ENCODE measurements at regions not wholly inside any gene's neighbourhood (a gene's known extent, or its start where the extent isn't known, plus 50 kb on each side); places are given as distances from the start of the nearest gene placed in this dataset.

DNA sequence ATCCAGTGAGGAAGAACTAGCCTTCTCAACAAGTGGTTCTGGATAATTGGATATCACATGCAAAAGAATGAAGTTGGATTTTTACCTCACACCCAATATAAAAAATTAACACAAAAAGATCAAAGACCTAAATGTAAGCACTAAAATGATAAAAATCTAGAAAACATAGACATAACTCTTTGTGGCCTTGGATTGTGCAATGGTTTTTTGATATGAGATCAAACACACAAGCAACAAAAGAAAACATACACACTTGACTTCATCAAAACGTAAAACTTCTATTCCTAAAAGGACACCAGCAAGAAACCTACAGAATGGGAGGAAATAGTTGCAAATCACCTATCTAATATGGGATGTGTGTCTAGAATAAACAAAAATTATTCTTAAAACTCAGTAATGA is 54.1 kb upstream of the NFE2L2 start:
- H3K36me3 ChIP-seq (ENCODE audit: low read depth, missing control alignments) = no peaks in the 10 kb centered on the region
- DNase-seq = no peak
- H3K9me3 ChIP-seq = no peaks in the 10 kb centered on the region
- TF ChIP-seq, protein P1, sequence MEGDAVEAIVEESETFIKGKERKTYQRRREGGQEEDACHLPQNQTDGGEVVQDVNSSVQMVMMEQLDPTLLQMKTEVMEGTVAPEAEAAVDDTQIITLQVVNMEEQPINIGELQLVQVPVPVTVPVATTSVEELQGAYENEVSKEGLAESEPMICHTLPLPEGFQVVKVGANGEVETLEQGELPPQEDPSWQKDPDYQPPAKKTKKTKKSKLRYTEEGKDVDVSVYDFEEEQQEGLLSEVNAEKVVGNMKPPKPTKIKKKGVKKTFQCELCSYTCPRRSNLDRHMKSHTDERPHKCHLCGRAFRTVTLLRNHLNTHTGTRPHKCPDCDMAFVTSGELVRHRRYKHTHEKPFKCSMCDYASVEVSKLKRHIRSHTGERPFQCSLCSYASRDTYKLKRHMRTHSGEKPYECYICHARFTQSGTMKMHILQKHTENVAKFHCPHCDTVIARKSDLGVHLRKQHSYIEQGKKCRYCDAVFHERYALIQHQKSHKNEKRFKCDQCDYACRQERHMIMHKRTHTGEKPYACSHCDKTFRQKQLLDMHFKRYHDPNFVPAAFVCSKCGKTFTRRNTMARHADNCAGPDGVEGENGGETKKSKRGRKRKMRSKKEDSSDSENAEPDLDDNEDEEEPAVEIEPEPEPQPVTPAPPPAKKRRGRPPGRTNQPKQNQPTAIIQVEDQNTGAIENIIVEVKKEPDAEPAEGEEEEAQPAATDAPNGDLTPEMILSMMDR (IDR thresholded peaks at IDR 0.05) = no peak
- TF ChIP-seq POLR2A (IDR thresholded peaks at IDR 0.05) = no peak
- H3K27me3 ChIP-seq = no peaks in the 10 kb centered on the region
- intact Hi-C loops (cut with DNase I; ENCODE audit: low total_unique reads) = no loop called here
- H3K4me3 ChIP-seq = no peak overlapping the region
- WGBS, 2 donors = 82 to 97% methylated on average over 1 of the region's 1 CpG
- H3K27ac ChIP-seq = no peak overlapping the region
- H3K4me1 ChIP-seq = no peaks in the 10 kb centered on the region

DNA sequence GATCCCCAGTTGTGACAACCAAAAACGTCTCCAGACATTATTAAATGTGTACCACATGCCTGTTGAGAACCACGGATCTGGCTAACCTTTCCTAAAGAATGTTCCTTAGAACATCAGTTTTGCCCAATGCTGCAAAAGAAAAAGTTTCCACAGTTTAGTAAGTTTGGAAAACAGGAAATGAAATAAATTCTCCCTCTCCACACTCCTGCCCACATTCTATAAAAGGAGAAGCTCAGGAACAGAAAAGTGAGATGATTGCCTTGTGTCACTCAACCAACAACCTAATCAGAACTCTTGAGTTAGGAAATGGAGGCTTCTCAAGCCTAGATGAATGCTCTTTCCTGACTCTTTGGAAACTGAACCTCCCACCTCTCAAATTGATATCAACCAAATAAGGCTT is 56.1 kb upstream of the NFE2L2 start:
- no peak for DNase-seq
- H3K36me3 ChIP-seq (ENCODE audit: low read depth, missing control alignments) = no peaks in the 10 kb centered on the region
- no peaks in the 10 kb centered on the region for H3K4me1 ChIP-seq
- no peak overlapping the region for H3K4me3 ChIP-seq
- TF ChIP-seq, protein P1 (IDR thresholded peaks at IDR 0.05) = no peak
- TF ChIP-seq POLR2A (IDR thresholded peaks at IDR 0.05) = no peak
- H3K27ac ChIP-seq = no peak overlapping the region
- 88 to 96% methylated on average over 2 of the region's 2 CpGs for WGBS, 2 donors
- intact Hi-C loops (cut with DNase I; ENCODE audit: low total_unique reads) = loop anchor here (10.0 kb wide), 1 partner anchor 156 kb away; no protein-coding TSS in a partner anchor
- no peaks in the 10 kb centered on the region for H3K9me3 ChIP-seq
- no peaks in the 10 kb centered on the region for H3K27me3 ChIP-seq

DNA sequence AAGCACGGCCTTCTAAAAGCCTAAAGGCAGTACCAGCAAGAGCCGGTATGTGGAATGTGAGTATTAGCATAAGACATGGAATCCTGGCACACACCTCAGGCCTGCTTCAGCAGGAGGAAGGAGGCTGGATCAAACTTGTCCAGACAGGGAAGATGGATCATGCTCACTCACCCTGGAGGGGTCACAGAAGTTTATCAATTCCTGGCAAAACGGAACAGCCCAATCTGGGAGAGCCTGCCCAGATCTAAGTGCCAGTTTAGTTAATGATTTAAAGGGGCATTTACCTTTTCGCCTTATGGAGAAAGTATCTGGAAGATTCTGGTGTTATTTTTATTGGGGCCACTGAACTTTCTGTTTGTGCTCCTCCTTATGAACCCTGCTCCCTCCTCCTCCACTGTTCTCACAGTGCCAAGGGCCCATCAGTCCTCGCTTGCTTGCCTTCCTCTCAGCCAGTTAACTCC is 58.3 kb upstream of the NFE2L2 start:
- Histone ChIP-seq H3K4me1 (no peaks in the 10 kb centered on the region), H3K9me3 (no peaks in the 10 kb centered on the region), H3K27ac (no peak overlapping the region), H3K4me3 (no peak overlapping the region), H3K27me3 (no peaks in the 10 kb centered on the region), H3K36me3 (ENCODE audit: low read depth, missing control alignments) (no peaks in the 10 kb centered on the region)
- DNase-seq = no peak
- WGBS, 2 donors = 76 to 91% methylated on average over 5 of the region's 5 CpGs
- no peak for TF ChIP-seq POLR2A (IDR thresholded peaks at IDR 0.05)
- TF ChIP-seq, protein P1 (IDR thresholded peaks at IDR 0.05) = no peak
- intact Hi-C loops (cut with DNase I; ENCODE audit: low total_unique reads) = loop anchor here (10.0 kb wide), 1 partner anchor 158 kb away; no protein-coding TSS in a partner anchor

DNA sequence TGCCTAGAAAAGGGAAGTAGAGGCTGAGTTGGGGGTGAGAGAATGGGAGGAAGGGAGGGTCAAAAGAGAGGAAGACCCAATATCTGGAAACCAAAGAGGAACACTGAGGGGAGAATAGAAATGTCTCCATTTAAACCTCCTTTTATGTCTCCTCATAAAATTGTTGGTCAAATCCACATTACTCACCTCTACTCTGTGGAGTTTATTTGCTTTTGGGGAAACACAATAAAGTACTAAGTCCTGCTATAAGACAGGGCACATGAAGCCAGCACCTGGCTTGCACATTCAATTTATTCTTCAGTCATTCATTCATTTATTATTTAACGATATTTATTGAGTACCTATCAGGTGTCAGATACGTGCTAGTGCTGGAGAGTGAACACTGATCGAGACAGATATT is 60.3 kb upstream of the NFE2L2 start:
- no peak for DNase-seq
- Histone ChIP-seq H3K4me3 (no peak overlapping the region), H3K27me3 (no peaks in the 10 kb centered on the region), H3K36me3 (ENCODE audit: low read depth, missing control alignments) (no peaks in the 10 kb centered on the region), H3K9me3 (no peaks in the 10 kb centered on the region), H3K4me1 (no peaks in the 10 kb centered on the region), H3K27ac (no peak overlapping the region)
- 83 to 95% methylated on average over 3 of the region's 3 CpGs for WGBS, 2 donors
- intact Hi-C loops (cut with DNase I; ENCODE audit: low total_unique reads) = loop anchor here (10.0 kb wide), 1 partner anchor 160 kb away; no protein-coding TSS in a partner anchor
- TF ChIP-seq, protein P1 (IDR thresholded peaks at IDR 0.05) = no peak
- no peak for TF ChIP-seq POLR2A (IDR thresholded peaks at IDR 0.05)

DNA sequence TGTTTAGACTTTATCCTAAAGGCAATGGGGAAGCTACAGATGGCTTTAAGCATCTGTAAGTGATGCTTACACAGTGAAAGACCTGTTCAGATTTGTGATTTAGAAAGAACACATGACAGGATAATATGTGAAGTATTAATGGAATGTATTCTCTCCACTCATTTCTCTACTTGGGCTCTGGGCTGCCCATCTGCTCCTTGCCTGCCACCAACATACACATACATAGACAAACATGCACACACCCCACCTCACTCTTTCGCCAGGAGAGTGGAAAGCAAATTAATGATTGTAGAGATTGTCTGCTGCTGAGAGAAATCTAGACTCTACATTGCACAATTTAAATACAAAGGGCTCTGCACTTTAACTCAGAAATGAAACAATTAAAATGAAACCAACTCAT is 61.0 kb upstream of the NFE2L2 start:
- intact Hi-C loops (cut with DNase I; ENCODE audit: low total_unique reads) = loop anchor here (10.0 kb wide), 1 partner anchor 161 kb away; no protein-coding TSS in a partner anchor
- TF ChIP-seq POLR2A (IDR thresholded peaks at IDR 0.05) = no peak
- TF ChIP-seq, protein P1 (IDR thresholded peaks at IDR 0.05) = no peak
- DNase-seq = no peak
- H3K4me3 ChIP-seq = no peak overlapping the region
- no peaks in the 10 kb centered on the region for H3K4me1 ChIP-seq
- 70 to 91% methylated on average over 1 of the region's 1 CpG for WGBS, 2 donors
- no peaks in the 10 kb centered on the region for H3K27me3 ChIP-seq
- H3K9me3 ChIP-seq = no peaks in the 10 kb centered on the region
- H3K36me3 ChIP-seq (ENCODE audit: low read depth, missing control alignments) = no peaks in the 10 kb centered on the region
- H3K27ac ChIP-seq = no peak overlapping the region

Measured in testis (tissue), 2 donors.